ENCODE measurements at regions not wholly inside any gene's neighbourhood (a gene's known extent, or its start where the extent isn't known, plus 50 kb on each side); places are given as distances from the start of the nearest gene placed in this dataset.

- DNase-seq (ENCODE audit: low read depth) = no peak
These were observed 684.6 kb upstream of the FANCL start for GRCh38 chr2:58925676-58926081.

GRCh38 chr2:58923869-58924268 lies 682.7 kb upstream of the FANCL start:
- H3K4me3 ChIP-seq (ENCODE audit: low read depth, low read length) = no peak overlapping the region
- TF ChIP-seq CTCF (IDR thresholded peaks at IDR 0.05; ENCODE audit: low read depth, low read length, missing control alignments) = no peak
- no peak for DNase-seq (ENCODE audit: low read depth)

More at GRCh38 chr2:58925676-58926081, 684.6 kb upstream of the FANCL start:
- no peak for TF ChIP-seq CTCF (IDR thresholded peaks at IDR 0.05; ENCODE audit: low read depth, low read length, missing control alignments)
- H3K4me3 ChIP-seq (ENCODE audit: low read depth, low read length) = no peak overlapping the region

GRCh38 chr2:58922245-58922644 lies 681.1 kb upstream of the FANCL start:
- TF ChIP-seq CTCF (IDR thresholded peaks at IDR 0.05; ENCODE audit: low read depth, low read length, missing control alignments) = no peak
- no peak overlapping the region for H3K4me3 ChIP-seq (ENCODE audit: low read depth, low read length)
- DNase-seq (ENCODE audit: low read depth) = no peak

GRCh38 chr2:58921676-58922075 lies 680.6 kb upstream of the FANCL start:
- no peak for DNase-seq (ENCODE audit: low read depth)
- H3K4me3 ChIP-seq (ENCODE audit: low read depth, low read length) = no peak overlapping the region
- TF ChIP-seq CTCF (IDR thresholded peaks at IDR 0.05; ENCODE audit: low read depth, low read length, missing control alignments) = no peak

- H3K4me3 ChIP-seq (ENCODE audit: low read depth, low read length) = no peak overlapping the region
- TF ChIP-seq CTCF (IDR thresholded peaks at IDR 0.05; ENCODE audit: low read depth, low read length, missing control alignments) = no peak
- DNase-seq (ENCODE audit: low read depth) = no peak
These were observed 678.9 kb upstream of the FANCL start for GRCh38 chr2:58920001-58920400.

- no peak for DNase-seq (ENCODE audit: low read depth)
- TF ChIP-seq CTCF (IDR thresholded peaks at IDR 0.05; ENCODE audit: low read depth, low read length, missing control alignments) = no peak
- no peak overlapping the region for H3K4me3 ChIP-seq (ENCODE audit: low read depth, low read length)
These were observed 678.2 kb upstream of the FANCL start for GRCh38 chr2:58919316-58919715.

GRCh38 chr2:58918141-58918540 lies 677.0 kb upstream of the FANCL start:
- no peak for TF ChIP-seq CTCF (IDR thresholded peaks at IDR 0.05; ENCODE audit: low read depth, low read length, missing control alignments)
- no peak overlapping the region for H3K4me3 ChIP-seq (ENCODE audit: low read depth, low read length)
- no peak for DNase-seq (ENCODE audit: low read depth)
